LoVo (cell line): ENCODE measurements at regions not wholly inside any gene's neighbourhood (a gene's known extent, or its start where the extent isn't known, plus 50 kb on each side); places are given as distances from the start of the nearest gene placed in this dataset.

ENCODE experiments used
- DNase-seq: peaks from one replicate; pipeline ENCODE4 v3.0.0-alpha.2; 2016; ENCODE audit warnings: low spot score

GRCh38 chr4:106677213-106677612 lies 308.6 kb upstream of the GIMD1 start:
- DNase-seq: no peak

- DNase-seq: no peak
These were observed 307.8 kb upstream of the GIMD1 start for GRCh38 chr4:106676173-106676921.

- DNase-seq: no peak
These were observed 303.1 kb upstream of the GIMD1 start for GRCh38 chr4:106671716-106672115.

DNA sequence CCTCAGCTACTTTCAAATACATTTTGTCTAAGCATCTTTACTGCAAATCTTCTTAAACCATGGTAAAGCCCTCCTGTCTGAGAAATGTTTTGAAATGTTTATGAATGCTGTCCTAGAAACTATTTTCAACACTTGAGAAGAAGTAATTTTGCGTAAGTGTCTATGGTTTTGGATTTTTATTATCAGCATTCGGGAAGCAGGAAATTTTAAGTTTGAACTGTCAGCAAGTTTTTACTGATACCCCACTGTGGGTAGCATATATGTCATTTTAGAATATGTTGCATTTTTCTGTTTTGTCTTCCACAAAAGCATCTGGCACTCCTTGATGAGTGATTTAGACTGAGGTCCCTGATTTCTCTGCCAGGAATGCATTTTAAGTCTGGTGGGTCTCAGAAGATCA lies 302.4 kb upstream of the GIMD1 start:
- no peak for DNase-seq

DNA sequence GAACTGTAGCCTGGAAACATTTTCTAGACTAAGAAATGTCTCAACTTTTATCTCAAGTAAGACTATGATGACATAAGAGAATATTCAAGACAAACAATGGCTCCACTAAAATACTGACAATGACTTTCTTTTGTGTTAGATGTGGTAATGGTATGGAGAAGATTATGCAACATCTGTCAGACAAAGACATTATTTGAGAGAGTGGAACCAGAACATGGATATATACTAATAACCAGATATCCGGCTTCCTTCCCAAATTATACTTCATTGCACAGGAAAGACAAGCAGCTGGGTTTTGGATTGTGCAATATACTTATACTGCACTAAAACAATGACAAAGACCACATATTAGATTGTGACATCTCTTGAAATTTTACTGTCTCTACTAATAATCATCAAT lies 290.8 kb upstream of the GIMD1 start:
- no peak for DNase-seq

- DNase-seq: no peak
These were observed 283.5 kb upstream of the GIMD1 start for GRCh38 chr4:106652095-106652494.

GRCh38 chr4:106650701-106651100 lies 282.1 kb upstream of the GIMD1 start:
- DNase-seq: no peak

GRCh38 chr4:106647451-106647850 lies 278.9 kb upstream of the GIMD1 start:
- no peak for DNase-seq

DNA sequence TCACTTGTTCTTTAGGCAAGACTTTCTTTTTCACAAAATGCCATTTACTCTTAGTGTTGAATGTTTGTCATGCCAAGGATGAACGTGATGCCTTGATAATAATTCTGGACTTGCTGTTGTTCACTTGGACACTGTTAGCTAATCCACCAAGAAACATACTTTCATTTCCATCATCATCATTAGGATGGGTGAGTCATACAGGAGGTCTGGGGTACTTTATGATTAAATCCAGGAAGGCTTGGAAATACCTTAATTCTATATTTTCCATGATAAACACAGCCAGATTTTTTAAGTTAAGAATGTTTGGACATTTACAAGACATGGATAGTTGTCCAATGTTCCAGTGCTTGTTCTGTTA lies 260.7 kb upstream of the GIMD1 start:
- no peak for DNase-seq

DNA sequence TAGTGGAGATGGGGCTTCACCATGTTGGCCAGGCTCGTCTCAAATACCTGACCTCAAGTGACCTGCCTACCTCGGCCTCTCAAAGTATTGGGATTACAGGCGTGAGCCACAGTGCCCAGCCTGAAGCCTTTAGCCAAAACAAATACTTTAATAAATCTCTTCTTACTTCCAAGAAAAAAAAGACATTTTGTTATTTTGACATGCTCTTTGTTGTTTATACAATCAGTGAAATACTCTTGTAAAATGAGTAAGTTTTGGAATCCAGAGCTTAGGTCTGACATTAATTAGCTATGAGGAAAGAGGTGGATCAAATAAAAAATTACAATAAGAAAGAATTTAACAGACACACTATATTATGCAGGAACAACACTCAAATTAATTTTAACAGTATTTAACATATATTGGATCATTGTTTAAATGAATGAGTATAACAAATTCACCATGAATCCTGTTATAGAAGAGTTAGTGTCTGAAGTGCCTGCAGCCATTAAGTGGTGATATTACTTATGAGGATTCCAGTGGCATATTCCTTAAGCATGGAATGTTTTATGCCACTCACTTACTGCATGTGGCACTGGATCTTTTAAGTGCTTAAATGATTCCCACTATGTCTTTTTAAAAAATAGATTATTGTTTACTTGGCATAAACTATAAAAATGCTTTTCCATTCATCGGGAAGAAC lies 260.1 kb upstream of the GIMD1 start:
- no peak for DNase-seq

- no peak for DNase-seq
These were observed 258.5 kb upstream of the GIMD1 start for GRCh38 chr4:106627051-106627450.

DNA sequence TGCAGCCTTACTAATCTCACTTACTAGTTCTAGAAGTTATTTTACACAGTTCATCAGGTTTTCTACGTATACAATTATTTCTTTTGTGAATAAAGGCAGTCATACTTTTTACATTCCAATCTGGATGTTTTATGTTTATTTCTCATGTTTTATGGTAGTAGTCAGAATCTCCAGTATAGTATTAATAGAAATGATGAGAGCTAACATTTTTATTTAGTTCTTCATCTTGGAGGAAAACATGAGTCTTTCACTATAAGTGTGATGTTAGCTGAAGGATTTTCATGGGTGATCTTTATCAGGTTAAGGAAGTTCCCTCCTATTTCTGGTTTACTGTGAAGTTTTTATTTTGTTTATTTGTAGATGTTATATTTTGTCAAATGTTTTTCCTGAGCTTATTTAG lies 256.1 kb upstream of the GIMD1 start:
- no peak for DNase-seq

DNA sequence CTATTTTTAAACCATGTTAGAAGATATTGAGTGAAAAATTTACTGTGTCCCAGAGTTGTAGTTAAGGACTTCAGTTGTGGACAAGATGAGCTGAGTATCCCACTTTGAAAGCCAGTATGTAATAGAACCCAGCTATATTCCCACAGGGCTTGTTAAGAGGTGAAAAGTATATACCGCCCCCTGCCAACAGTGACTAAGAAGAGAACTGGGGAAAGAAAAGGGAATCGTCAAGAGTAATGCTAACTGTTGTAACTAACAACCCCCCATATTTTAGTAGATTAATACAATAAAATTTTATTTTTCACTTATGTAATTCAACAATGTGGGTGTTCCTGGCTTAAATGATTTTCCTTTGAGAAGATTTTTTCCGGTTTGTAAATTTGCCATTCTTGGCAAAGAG lies 250.4 kb upstream of the GIMD1 start:
- no peak for DNase-seq

DNA sequence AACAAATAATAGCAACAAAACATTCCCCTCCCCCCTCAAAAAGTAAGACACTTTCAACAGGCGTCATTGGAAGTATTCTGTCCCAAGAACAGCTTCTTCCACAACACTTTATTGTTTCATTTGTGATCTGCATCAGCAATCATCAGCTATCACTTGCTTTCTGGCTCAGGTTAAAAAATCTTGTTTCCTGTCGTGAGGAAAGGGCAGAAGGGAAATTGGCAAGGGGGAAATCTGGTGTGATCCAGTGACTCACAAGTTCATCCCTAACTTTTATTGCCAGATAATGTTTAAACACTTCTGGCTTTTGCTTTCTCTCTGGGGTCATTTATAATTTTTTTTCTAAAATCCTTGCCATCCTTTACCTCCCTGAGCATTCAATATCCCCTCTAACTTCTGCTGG lies 247.4 kb upstream of the GIMD1 start:
- no peak for DNase-seq

DNA sequence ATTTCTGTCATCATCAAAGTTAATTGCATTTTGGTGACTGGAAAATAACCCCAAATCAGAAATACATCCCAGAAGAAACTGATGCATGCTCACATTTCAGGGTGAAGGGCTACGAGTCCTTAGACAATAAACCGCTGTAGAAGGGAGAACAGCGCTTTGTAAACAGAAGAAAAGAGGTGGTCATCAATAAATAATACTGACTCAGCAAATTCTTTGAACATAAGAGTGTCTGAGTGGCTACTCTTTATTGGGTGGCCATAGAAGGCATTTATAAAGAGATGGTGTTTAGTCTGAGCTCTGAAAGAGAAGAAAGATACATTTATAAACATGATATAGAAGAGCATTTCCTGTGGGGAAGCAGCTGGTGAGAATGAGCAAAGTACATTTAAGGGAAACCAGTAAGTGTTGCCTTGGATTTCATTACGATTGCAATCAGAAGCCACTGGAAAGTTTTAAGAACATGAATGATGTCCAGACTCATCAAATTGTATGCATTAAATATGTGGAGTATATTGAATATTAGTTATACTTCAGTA lies 246.9 kb upstream of the GIMD1 start:
- DNase-seq: no peak

DNA sequence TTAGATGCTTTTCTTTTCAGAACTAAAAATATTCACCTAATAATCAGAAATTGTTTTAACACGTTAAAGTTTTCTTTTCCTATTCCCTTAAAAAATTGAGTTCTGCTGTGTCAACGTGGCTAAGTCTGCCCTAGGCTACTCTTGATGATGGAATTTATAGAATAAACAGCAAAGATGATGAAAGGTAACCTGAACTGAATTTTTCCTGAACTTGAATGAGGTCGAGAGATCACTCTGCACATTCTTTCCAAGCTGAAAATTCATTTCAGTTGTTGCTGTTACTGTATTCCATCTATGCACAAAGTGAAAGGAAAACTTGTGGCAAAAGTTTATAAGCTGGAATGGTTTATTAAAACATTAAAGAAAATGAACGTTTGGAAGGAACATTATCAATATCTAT lies 245.9 kb upstream of the GIMD1 start:
- DNase-seq: no peak

DNA sequence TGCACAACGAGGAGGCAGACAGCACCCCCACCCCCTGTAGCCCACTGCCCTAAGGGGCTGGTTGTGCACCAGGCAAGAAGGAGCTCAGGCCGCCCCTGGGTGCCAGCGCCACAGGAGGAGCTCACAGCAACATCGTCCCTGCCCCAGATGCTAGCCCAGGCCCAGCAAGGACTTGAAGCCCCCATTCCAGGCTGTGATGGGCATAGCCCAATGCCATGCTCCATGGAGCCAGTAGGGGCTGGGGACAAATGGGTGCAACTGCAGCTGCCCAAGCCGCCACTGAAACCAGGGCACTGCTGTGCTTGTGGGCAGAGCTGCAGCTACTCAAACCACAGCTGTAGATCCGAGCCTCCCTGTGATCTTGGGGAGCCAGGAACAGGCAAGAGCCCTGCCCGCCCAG lies 241.3 kb upstream of the GIMD1 start:
- no peak for DNase-seq

DNA sequence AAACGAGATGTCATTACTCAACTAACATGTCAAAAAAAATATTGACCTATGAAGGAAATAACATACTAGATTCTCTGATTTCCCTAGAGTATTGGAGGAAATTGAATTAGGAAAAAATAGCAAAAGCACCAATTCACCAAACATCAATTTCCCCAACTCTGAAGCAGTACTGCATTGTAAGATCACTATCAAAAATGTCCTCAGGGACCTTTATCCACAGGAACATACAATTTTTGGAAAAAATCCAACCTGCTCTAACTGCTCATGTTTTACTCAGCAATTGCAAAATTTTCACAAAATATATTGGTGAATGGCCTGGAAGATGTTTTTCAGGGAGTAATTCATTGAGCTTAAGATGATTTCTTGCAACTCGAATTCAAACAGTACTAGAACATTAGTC lies 239.0 kb upstream of the GIMD1 start:
- DNase-seq: no peak

- no peak for DNase-seq
These were observed 235.9 kb upstream of the GIMD1 start for GRCh38 chr4:106604319-106605051.

DNA sequence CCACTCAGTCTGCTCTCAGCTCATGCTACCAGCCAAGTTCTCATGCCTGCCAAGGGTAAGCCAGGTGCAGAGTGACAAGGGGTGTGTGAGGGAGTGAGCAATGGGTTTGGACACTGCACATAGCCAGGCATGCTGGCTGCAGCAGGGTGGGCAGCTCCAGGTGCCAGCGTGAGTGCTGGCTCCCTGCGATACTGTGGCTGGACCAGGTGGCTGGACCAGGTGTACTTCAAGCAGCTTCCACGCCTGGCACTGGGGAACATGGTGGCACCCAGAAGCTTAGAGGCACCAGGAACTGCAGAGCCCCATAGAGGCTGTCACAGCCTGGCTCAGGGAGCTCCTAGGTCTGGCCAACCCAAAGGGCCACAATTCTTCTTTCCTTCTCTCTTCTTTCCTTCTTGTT lies 234.9 kb upstream of the GIMD1 start:
- DNase-seq: no peak

GRCh38 chr4:106602711-106603110 lies 234.1 kb upstream of the GIMD1 start:
- DNase-seq: no peak

- no peak for DNase-seq
These were observed 232.9 kb upstream of the GIMD1 start for GRCh38 chr4:106601519-106601918.

DNA sequence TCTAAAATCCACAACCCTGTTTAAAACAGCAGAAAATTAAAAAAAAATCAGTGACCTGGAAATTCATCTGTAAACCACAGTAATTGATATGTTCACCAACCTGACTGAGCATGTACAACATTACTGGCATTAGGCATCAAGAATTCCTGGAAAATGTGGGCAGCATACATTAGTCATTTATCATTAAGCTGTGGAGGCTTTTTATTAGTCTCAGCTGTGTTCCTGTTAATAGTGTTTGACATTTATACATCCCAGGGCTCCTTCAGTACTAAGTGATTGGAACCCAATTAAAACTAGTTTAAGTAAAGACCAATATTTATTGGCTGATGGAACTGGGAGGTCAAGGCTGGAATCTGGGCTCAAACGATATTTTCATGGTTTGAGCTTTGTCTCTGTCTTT lies 227.3 kb upstream of the GIMD1 start:
- no peak for DNase-seq
